NOMO-1 treated with DMSO at 0.1 percent for 48 hours (cell line): ENCODE measurements at regions not wholly inside any gene's neighbourhood (a gene's known extent, or its start where the extent isn't known, plus 50 kb on each side); places are given as distances from the start of the nearest gene placed in this dataset.

Source experiments
- DNase-seq: peaks from one replicate; lab custom pipeline; 2025; ENCODE audit not compliant: unreplicated experiment; lab: John Stamatoyannopoulos, UW

DNA sequence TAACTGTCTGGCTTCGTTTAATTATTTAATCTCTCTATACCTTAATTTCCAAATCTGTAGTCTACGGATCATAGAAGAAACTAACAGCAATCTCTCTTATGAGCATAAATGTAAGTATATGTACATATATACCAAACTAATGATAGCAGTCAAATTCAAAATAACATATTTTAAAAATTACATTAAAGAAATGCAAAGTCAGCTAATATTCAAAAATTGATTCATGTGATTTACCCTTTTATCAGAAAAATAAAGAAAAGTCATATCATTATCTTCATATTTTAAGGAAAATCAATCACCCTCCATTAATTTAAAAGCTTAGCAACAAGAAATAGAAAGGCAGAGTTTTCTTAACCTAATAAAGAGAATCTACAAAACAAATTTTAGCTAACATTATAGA lies 575.9 kb downstream of the IRS1 start:
- DNase-seq, result no peak

DNA sequence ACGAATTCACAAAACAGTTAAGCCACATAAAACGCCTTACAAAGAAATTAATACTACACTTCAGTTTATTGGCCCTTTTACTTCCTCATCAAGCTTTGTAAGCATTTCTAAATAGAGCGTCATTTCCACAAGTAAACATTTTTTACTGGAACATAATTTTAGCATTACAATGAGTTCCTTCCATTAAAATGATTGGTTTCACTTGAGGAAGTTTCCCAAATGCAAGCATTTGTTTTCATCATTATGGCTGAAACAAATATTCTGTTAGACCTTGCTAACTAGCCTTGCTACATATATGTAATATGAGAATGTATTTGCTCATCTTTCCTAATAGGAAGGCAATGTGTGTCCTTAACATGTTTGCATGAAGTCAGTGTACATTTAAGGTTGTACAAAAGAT lies 579.1 kb downstream of the IRS1 start:
- DNase-seq, result no peak

DNA sequence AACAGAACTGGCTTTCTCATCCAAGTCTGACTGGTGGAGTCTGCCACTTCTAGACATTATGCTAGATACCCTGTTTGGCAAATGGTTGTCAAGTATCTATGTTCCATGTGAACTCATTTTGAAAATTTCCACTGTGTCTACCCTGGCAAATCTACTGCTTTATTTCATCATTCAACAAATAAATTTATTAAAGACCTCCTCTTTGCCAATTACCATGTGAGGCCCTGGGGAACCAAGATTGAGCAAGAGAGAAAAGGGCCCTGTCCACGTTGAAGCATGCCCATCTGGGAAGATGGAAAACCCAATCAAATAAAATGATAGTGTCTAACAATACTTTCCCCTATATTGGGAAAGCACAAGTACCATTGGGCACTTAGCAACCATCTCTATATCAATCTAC lies 582.4 kb downstream of the IRS1 start:
- no peak for DNase-seq

DNA sequence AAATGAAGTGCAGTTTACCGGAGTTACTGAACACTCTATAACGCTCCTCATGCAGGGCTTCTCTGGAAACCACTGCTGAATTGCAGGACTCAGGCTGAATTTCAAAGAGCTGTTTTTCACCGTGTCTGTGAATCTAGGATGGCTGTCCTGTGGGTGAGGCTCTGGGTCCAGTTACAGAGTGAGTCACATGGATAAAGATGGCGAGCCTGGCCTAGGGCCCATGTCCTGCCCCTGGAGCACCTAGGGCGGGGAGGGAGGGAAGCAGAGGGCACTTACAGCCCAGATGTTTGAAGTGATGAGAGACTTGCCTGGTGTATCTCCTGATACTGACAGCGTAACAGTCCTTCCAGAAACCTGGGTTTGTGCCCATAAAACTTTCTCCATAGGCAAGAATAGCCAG lies 583.0 kb downstream of the IRS1 start:
- no peak for DNase-seq

DNA sequence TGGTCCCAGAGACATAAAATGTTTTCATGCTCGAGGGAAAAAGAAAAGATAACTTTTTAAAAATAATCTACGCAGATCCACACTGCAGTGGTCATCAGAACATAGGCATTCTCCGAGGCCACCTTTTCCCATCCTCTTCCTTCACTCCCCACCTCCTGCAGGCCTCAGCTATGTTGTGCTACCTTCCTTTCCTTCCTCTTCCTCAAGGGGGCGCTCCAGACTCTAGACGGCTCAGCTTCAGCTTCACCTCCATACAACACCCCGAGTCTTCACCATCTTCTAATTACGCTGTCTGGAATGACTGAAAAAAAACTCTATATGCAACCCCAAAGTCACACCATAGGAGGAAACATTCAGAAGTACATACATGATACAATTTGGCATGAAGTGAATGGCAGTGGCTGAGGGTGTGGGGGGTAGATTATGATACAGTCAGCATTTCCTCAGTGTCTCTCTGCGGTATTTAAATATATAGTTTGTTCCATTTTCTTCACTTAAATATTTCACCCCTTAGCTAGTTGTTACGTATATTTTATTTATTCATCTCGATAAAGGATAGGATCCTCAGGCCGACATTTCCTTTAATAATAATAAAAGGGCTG lies 583.6 kb downstream of the IRS1 start:
- DNase-seq, result peak; percentile 43

DNA sequence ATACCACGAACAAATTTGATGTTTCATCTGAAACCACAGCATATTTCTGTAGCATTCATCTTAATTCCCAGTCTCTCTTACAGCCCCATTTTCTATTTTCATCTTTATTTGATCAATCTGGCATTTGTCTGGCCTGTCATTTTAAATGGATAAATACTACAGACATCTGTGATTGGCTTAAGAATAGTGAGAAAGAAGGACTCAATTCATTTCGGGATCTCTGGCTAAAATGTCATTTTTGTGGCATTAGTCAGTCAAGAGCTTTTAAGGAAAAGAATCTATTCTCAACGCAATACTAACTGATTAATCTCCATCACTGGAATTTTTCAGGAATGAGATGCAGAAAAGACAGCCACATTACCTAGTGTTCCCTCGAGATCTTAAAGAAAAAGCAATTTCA lies 585.9 kb downstream of the IRS1 start:
- no peak for DNase-seq

DNA sequence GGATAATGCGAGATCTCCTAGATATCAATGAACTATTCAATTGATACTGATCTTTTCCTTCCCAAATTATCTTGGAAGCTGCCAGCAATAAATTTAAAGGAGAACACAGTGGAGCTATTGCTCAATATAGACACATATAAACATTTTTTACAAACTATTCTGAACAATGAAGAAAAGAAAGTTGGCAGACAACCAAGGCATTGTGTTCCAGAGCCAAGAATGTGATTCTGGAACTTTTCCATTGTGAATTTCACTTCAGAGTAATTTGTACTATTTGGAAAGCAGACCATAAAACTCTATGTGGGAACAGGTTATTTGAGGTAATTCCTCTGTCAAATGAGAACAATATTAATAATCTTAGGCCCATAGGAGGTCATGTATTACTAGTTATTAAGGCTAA lies 588.2 kb downstream of the IRS1 start:
- DNase-seq, result no peak

DNA sequence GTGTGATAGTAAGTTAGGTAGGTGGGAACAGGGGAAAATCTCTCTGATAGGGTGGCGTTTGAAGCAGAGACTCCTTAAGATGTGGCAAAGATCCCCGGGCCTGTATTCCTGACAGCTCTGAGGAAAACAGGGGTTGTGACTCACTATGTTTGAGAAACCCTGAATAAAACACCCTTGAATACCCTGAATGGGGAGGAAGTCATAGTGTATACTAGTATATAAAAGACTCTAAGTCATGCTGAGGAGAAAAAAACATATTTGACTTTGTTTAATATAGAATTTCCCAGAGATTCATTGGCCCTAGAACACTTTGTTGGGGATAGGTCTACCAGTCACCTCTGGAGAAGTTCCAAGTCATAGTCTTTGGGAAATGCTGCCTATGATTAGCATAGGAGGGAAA lies 590.9 kb downstream of the IRS1 start:
- no peak for DNase-seq

DNA sequence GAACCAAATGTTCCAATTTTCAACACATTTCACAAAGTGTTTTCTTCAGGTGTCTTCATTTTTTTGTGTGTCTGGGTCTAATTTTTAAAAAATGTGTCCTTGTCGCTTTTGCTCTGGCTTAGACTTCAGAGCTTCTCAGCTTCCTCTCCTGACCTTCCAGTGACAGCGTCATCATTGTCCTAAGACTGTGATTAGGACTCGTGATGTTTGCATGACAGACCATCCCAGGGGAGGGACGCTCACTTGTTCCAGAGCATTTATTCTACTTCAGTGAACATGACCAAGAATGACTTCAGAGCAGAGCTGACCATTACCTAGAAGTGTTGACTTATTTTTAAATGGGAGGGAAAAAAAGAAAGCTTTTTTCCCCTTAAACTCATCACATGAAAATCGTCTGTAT lies 591.9 kb downstream of the IRS1 start:
- no peak for DNase-seq

DNA sequence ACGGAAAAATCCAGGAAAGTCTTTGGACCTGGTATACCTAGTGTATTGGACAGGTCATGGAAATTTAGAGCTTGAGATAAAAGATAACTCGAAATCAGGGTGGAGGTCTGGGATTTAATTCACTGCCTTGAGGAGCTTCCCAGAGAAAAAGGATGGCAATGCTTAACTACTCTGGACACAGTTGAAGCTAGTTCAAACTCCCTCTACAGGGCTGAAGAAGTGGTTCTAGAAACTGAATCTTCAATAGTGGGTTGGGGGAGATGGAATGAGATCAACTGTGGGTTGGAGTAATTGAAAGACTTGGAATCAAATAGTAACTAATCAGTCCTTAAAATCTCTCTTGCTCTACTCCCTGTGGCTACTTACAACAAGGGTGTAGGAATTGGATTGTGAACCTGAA lies 600.1 kb downstream of the IRS1 start:
- no peak for DNase-seq

DNA sequence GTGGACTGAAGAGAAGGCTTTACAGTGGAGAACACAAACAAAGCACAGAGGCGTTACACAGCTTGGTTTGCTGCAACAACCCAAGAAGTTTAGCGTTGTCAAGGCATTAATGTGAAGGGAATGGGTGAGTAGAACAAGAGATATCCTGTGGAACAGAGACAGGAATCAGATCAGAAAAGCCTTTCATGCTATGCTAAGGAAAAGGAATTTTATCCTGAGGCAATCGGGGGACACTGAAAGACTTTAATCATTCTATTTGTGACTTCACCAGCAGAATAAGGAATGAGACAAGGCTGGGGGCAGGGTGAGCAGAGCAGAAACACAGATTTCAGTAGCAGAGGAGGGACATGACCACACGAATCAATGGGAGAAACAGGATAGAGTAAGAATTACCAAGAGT lies 600.7 kb downstream of the IRS1 start:
- no peak for DNase-seq

DNA sequence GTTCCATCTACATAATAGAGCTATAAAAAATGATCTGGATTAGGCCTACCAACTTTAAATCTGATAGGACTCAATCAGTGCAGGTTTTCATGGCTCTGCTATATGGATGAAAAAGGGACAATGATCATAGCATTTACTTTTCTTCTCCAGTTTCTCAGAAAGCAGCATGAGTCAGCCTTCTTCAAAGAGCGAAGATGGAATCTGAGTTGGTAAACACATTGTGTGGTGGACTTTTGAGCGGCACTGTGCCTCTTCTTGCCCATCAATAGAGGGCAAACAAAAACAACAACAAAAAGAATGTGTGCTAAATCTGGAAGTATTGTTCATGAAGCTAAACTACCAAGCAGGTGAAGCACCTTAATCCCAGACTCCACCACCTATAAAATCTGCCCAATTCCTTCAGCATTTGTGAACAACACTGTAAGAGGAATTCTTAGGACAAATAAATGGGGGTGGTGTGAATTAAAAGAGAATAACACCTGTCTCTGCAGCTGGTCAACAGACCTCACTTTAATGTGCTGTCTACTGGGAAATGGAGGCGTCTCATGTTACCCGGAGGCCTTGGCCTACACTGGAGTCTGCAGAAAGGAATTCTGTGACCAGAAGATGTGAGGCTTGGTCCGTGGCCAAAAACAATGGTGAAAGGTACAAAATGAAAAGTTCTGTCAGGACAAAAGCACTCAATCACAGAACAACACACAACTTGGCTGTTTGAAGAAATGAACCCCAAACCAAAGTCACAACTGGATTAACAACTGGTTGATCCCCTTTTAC lies 609.0 kb downstream of the IRS1 start:
- no peak for DNase-seq

DNA sequence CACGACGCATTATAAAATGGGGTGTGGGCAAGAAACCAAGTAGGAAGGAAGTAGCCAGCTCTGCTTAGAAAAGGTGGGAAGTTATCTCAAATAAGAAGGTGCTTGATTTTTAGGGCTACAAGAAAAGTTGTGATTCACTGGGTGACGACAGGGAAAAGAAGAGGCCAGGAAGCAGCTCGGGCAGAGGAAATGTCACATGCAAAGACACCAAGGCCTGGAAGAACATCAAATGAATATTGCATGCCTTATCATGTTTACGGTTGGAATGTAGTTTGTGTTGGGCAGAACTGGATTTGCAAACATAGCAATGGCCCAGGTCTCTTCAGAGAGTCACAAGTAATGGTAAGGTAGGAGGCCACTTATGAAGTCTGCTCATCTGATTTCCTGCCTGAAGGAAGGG lies 610.6 kb downstream of the IRS1 start:
- no peak for DNase-seq

DNA sequence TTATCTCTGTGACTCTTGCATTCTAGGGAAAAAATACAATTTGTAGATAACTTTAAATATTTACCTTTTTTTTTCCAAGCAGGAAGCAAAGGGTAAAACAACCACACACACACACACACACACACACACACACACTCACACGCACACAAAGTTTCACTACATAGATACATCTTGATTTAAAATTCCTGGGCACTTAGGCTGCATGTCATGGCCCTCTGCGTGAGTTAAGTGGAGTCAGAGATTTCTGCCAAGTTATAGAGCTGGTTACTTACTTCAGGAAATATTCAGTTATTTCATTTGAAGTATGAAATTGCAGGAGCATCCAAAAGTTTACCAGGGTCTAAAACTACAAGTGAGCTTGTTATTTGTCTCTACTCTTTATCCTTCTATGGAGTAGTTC lies 612.0 kb downstream of the IRS1 start:
- no peak for DNase-seq

DNA sequence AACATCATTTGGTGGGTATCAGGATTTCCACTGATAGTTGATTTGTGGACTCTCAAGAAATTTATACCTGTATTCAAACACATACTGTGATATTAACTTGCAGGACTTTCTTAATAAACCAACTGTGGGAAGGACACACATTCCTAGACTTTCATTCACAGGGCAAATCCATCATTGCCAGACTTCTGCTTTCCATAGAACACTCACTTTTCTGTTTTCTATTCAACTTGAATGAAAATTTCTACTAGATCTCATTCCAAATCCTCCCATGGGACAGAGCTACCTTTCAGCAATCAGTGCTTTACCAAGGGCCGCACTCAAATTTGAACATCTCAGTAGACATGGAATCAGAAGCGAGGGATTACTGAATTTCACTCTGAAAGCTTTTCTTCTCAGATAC lies 612.5 kb downstream of the IRS1 start:
- no peak for DNase-seq

DNA sequence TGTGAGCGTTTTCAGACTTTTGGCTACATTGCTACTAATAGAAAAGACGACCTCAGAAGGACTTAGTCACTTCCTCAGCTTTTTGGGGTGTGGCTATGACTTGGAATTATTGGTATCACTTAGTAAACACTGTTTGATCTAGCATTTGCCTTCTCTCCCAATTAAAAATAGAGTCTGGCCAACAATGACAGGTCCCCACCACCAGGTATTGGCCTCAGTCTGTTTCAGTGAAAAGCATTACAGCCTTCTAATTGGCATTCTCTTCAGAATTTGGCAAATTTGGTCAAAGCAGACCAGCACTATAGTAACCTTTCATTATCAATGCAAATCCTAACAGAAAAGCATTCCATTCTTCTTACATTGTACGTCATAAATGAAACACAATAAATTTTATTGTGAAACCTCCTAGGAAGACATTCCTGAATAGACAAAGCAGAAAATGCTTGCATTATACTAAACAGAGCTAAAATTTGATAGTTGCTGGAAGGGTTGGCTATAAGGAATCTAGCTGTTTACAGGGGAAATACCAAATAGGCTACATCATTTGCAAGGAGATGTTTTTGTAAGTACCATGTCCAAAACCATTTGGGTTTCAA lies 613.9 kb downstream of the IRS1 start:
- DNase-seq, result no peak

DNA sequence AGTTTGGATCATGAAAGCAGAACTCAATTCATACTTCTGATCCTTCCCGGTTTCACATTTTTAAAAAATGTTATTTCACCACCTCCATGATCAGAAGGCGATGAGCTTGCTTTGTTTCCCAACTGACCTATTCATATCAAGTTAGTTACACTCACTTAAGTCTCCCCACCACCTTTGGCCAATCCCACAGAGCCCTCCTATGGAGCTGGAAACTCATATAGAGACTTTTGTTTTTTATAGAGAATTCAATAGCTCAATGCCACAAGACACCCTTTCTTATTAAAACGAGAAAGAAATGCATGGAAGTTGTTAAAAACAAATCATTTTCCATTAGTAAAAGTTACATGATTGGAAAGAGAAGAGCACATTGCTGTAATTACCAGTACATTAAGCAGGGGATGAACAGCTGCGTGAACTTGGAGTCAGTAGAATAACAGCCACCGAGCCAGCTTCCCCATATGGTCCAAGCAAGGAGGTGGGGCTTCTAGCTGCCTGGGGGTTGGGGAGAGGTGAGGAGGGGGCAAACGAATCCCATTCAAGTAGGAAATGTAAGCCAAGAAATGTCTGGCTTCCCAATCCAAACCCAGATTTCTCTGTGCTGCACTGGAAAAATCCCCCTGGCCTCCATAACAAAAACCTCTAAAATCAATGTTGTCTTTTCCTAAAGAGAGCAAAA lies 614.5 kb downstream of the IRS1 start:
- no peak for DNase-seq

DNA sequence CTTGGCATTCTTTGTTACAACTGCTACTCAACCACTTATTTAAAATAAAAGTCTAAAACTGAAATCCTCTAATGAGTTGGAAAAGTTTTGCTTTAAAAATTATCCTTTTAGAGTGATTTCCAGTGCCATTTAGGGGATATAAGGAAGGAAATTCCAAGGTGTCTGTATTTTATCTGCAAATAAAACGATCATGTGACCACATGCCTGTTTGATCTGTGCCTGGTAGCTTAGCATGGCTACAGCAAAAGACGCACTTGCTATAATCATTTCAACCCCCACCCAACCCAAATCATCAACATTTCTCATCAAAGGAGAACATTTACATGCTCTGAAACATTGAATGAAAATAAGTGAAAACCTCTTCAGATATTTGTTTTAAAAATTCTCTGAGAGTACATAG lies 615.1 kb downstream of the IRS1 start:
- DNase-seq, result no peak

DNA sequence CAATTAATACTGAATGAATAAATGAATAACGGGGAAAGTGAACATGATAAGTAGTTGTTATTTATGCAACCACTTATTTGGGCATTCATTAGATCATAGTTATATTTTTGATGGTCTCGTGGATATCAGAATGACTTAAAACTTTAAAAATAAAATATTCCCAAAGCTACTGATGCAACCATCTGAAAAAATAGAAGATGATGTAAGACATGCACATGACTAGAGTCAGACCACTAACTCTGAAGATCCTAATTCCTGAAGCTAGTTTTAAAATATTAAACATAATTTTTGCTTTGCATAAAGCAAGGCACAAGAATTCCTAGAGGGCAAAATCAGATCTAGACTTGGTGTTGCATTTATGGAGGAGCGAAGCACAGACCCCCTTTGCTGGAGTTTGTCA lies 616.1 kb downstream of the IRS1 start:
- no peak for DNase-seq

DNA sequence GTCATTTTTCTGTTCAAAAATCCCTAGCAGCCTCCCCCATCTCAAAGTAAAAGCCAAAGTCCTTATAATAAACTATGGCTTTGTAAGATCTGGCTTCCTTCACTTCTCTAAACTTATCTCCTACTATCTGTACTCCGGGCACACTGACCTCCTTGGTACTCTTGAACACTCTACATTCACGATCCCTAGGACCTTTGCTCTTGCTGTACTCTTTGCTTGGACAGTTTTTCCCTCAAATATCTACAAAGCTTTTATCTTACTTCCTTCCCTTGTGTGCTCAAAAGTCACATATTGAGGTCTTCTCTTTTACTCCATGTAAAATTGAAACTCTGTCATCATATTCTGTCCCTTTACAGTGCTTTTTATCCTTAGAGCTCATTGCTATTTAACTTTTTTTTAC lies 616.6 kb downstream of the IRS1 start:
- no peak for DNase-seq

DNA sequence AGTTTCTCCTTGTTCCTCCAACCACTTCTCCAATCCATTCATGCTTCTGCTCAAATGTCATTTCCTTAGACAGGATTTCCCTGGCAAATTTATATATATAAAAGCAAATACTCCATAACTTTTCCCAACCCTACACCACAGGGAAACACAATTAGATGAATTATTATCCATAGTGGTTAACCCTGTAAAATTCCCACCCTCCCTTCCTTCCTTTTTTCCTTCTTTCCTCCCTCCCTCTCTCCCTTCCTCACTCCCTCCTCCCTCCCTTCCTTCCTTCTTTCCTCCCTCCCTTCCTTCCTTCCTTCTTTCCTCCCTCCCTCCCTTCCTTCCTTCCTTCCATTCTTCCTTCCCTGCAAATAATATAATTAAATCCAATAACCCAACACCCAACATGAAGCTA lies 617.7 kb downstream of the IRS1 start:
- DNase-seq, result no peak

DNA sequence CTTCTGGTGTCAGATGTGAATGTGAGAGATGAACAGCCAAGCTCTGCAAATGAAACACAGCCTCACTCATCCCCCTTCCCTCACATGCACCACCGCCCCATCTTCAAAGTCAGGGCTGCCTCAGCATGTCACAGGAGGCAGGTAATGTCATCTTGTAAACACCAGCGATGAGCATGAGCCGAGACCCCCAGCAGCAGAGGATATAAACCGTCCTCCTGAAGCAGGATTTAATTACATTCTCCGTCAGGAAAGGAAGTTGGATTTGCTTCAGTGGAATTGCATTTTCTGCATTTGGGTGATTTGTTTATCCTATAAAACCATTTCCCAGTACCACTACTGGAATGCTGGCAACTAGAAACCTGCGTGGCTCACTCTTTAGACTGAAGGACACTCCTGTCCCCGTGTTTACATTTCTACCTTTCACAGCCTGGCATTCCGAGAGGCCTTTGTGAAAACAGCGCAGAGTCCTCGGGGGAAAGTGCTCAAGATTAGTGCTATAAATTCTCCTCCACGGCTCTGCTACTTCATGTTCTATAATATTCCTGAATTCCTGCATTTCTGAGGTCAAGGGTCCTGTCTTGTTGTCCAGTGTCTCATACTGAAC lies 619.2 kb downstream of the IRS1 start:
- DNase-seq, result no peak
